ENCODE measurements at regions not wholly inside any gene's neighbourhood (a gene's known extent, or its start where the extent isn't known, plus 50 kb on each side); places are given as distances from the start of the nearest gene placed in this dataset.
"Not testable (repeated sequence)": the region's sequence is repeated elsewhere in the genome, so short reads cannot be mapped to it uniquely, and the experiment has no call there.

- no peak for DNase-seq
Observed at GRCh38 chr3:86519819-86520218, 471.1 kb downstream of the VGLL3 start.

- no peak for DNase-seq
Observed at GRCh38 chr3:86481636-86482035, 509.3 kb downstream of the VGLL3 start.

- no peak for DNase-seq
Observed at GRCh38 chr3:86481031-86481430, 509.9 kb downstream of the VGLL3 start.

GRCh38 chr3:86464180-86464579, 526.8 kb downstream of the VGLL3 start:
- DNase-seq, result no peak

- DNase-seq, result no peak
Observed at GRCh38 chr3:86451749-86452148, 539.2 kb downstream of the VGLL3 start.

GRCh38 chr3:86438544-86438943, 552.4 kb downstream of the VGLL3 start:
- DNase-seq, result no peak

- no peak for DNase-seq
Observed at GRCh38 chr3:86427343-86427742, 563.6 kb downstream of the VGLL3 start.

- no peak for DNase-seq
Observed at GRCh38 chr3:86420990-86421739, 569.8 kb downstream of the VGLL3 start.

GRCh38 chr3:86418861-86419260, 572.1 kb downstream of the VGLL3 start:
- DNase-seq, result no peak

- no peak for DNase-seq
Observed at GRCh38 chr3:86416334-86416733, 574.6 kb downstream of the VGLL3 start.

GRCh38 chr3:86413645-86414044, 577.3 kb downstream of the VGLL3 start:
- DNase-seq, result no peak

GRCh38 chr3:86410587-86410986, 580.4 kb downstream of the VGLL3 start:
- DNase-seq, result no peak

GRCh38 chr3:86389759-86390158, 601.2 kb downstream of the VGLL3 start:
- not testable (repeated sequence) for DNase-seq

- DNase-seq, result no peak
Observed at GRCh38 chr3:86388820-86389219, 602.1 kb downstream of the VGLL3 start.

GRCh38 chr3:86382556-86382955, 608.4 kb downstream of the VGLL3 start:
- no peak for DNase-seq

GRCh38 chr3:86381247-86381646, 609.7 kb downstream of the VGLL3 start:
- DNase-seq, result no peak

GRCh38 chr3:86379280-86379679, 611.7 kb downstream of the VGLL3 start:
- DNase-seq, result no peak

- no peak for DNase-seq
Observed at GRCh38 chr3:86378829-86379228, 612.1 kb downstream of the VGLL3 start.

- not testable (repeated sequence) for DNase-seq
Observed at GRCh38 chr3:86335566-86335965, 655.4 kb downstream of the VGLL3 start.

- no peak for DNase-seq
Observed at GRCh38 chr3:86333636-86334035, 657.3 kb downstream of the VGLL3 start.

- no peak for DNase-seq
Observed at GRCh38 chr3:86303935-86304334, 687.0 kb downstream of the VGLL3 start.

GRCh38 chr3:86282106-86282787, 708.7 kb downstream of the VGLL3 start:
- no peak for DNase-seq

GRCh38 chr3:86269364-86270155, 721.4 kb downstream of the VGLL3 start:
- no peak for DNase-seq
